ENCODE measurements at regions not wholly inside any gene's neighbourhood (a gene's known extent, or its start where the extent isn't known, plus 50 kb on each side); places are given as distances from the start of the nearest gene placed in this dataset.
"Not testable (repeated sequence)": the region's sequence is repeated elsewhere in the genome, so short reads cannot be mapped to it uniquely, and the experiment has no call there.

GRCh38 chr1:117757668-117758067, 151.8 kb downstream of the TENT5C start:
- DNase-seq, result no peak

- DNase-seq, result peak; percentile 71
Measured at GRCh38 chr1:117758444-117759316, 152.8 kb downstream of the TENT5C start.

GRCh38 chr1:117759535-117759934, 153.7 kb downstream of the TENT5C start:
- DNase-seq, result no peak

GRCh38 chr1:117760069-117760468, 154.2 kb downstream of the TENT5C start:
- DNase-seq, result no peak

GRCh38 chr1:117760485-117760884, 154.6 kb downstream of the TENT5C start:
- no peak for DNase-seq

GRCh38 chr1:117767756-117768155, 161.7 kb downstream of the GDAP2 start:
- not testable (repeated sequence) for DNase-seq

- DNase-seq, result no peak
Measured at GRCh38 chr1:117770981-117771531, 158.4 kb downstream of the GDAP2 start.

- DNase-seq, result no peak
Measured at GRCh38 chr1:117779364-117779763, 150.1 kb downstream of the GDAP2 start.

GRCh38 chr1:117780687-117781475, 148.5 kb downstream of the GDAP2 start:
- DNase-seq, result no peak

GRCh38 chr1:117782056-117782455, 147.4 kb downstream of the GDAP2 start:
- no peak for DNase-seq

GRCh38 chr1:117783606-117784396, 145.6 kb downstream of the GDAP2 start:
- no peak for DNase-seq

- no peak for DNase-seq
Measured at GRCh38 chr1:117788014-117788413, 141.4 kb downstream of the GDAP2 start.

GRCh38 chr1:117793413-117793812, 136.0 kb downstream of the GDAP2 start:
- DNase-seq, result no peak

GRCh38 chr1:117794073-117794472, 135.3 kb downstream of the GDAP2 start:
- no peak for DNase-seq

- DNase-seq, result no peak
Measured at GRCh38 chr1:117795190-117795589, 134.2 kb downstream of the GDAP2 start.

- no peak for DNase-seq
Measured at GRCh38 chr1:117795792-117796191, 133.6 kb downstream of the GDAP2 start.

- no peak for DNase-seq
Measured at GRCh38 chr1:117796226-117796625, 133.2 kb downstream of the GDAP2 start.

- DNase-seq, result no peak
Measured at GRCh38 chr1:117798550-117798949, 130.9 kb downstream of the GDAP2 start.

GRCh38 chr1:117802531-117803257, 126.7 kb downstream of the GDAP2 start:
- DNase-seq, result no peak

GRCh38 chr1:117803318-117803717, 126.1 kb downstream of the GDAP2 start:
- DNase-seq, result no peak

- no peak for DNase-seq
Measured at GRCh38 chr1:117809764-117810163, 119.7 kb downstream of the GDAP2 start.

GRCh38 chr1:117810553-117810952, 118.9 kb downstream of the GDAP2 start:
- DNase-seq, result no peak

Data from CD4-positive, alpha-beta T cell treated with Interleukin-21 for 1 hour (primary cell).